Keratinocyte (primary cell): ENCODE measurements at regions not wholly inside any gene's neighbourhood (a gene's known extent, or its start where the extent isn't known, plus 50 kb on each side); places are given as distances from the start of the nearest gene placed in this dataset.

Experiments used
- DNase-seq: peaks from one replicate; pipeline ENCODE4 v3.0.0-alpha.2; 2011; ENCODE audit warnings: low read depth, missing footprints, low spot score
- FAIRE-seq: peaks from 2 replicates; lab custom pipeline; 2011; peaks lifted over from hg19 to GRCh38; lab: Jason Lieb, UNC
- H2AFZ ChIP-seq: 2 replicates; pipeline ENCODE4 v1.6.0; 2012; ENCODE audit warnings: low read length, control low read depth, inconsistent platforms; ENCODE audit not compliant: control insufficient read depth
- H3K27ac ChIP-seq: 2 replicates; pipeline ENCODE4 v1.5.1; 2011; ENCODE audit warnings: low read length; ENCODE audit not compliant: control insufficient read depth, insufficient read depth
- H3K27me3 ChIP-seq: 3 replicates; pipeline ENCODE4 v1.6.0; 2011; ENCODE audit warnings: low read length; ENCODE audit not compliant: control insufficient read depth, insufficient read depth; ENCODE audit errors: extremely low read depth
- H3K36me3 ChIP-seq, 2 experiments: 2 replicates in 1 of 2; 3 replicates in 1 of 2; pipeline ENCODE4 v1.5.1; 2011; ENCODE audit warnings: low read length in 2 of 2, mild to moderate bottlenecking in 1 of 2; ENCODE audit not compliant: control insufficient read depth in 2 of 2, insufficient read depth in 2 of 2; ENCODE audit errors: extremely low read depth in 1 of 2
- H3K4me1 ChIP-seq: 3 replicates; pipeline ENCODE4 v1.5.1; 2011; ENCODE audit warnings: low read length; ENCODE audit not compliant: control insufficient read depth, insufficient read depth; ENCODE audit errors: extremely low read depth
- H3K4me2 ChIP-seq: 3 replicates; pipeline ENCODE4 v1.6.0; 2011; ENCODE audit warnings: low read depth, low read length; ENCODE audit not compliant: control insufficient read depth, insufficient read depth; ENCODE audit errors: extremely low read depth
- H3K4me3 ChIP-seq, 3 experiments: fragments of 200-600 bp in 1 of 3; sonication (generic) in 1 of 3; 2 replicates in 2 of 3; 3 replicates in 1 of 3; pipeline ENCODE4 v1.5.1; 2011 to 2016; ENCODE audit warnings: low read length in 3 of 3, mild to moderate bottlenecking in 3 of 3, control low read depth in 2 of 3, inconsistent platforms in 1 of 3, low read depth in 1 of 3, mixed read lengths in 1 of 3, mixed run types in 1 of 3, moderate library complexity in 1 of 3; ENCODE audit not compliant: control insufficient read depth in 2 of 3, insufficient read depth in 2 of 3; ENCODE audit errors: extremely low read depth in 1 of 3
- H3K79me2 ChIP-seq: 2 replicates; pipeline ENCODE4 v1.6.0; 2012; ENCODE audit warnings: low read length; ENCODE audit not compliant: control insufficient read depth, insufficient read depth
- H3K9ac ChIP-seq: 3 replicates; pipeline ENCODE4 v1.6.0; 2011; ENCODE audit warnings: low read length; ENCODE audit not compliant: control insufficient read depth, insufficient read depth; ENCODE audit errors: extremely low read depth
- H3K9me1 ChIP-seq: 3 replicates; pipeline ENCODE4 v1.6.0; 2011; ENCODE audit warnings: low read length; ENCODE audit not compliant: control insufficient read depth, insufficient read depth; ENCODE audit errors: extremely low read depth
- H3K9me3 ChIP-seq: 2 replicates; pipeline ENCODE4 v1.5.1; 2012; ENCODE audit warnings: low read depth, low read length; ENCODE audit not compliant: control insufficient read depth
- H4K20me1 ChIP-seq: 3 replicates; pipeline ENCODE4 v1.6.0; 2011; ENCODE audit warnings: low read length; ENCODE audit not compliant: control insufficient read depth, insufficient read depth; ENCODE audit errors: extremely low read depth
- CTCF ChIP-seq, 3 experiments: IDR thresholded peaks in 1 of 3; conservative IDR thresholded peaks in 1 of 3; optimal IDR thresholded peaks in 1 of 3; 2 replicates in 2 of 3; 3 replicates in 1 of 3; pipeline versions ENCODE3 to v1.5.1; 2011; ENCODE audit warnings: low read length in 3 of 3, mild to moderate bottlenecking in 3 of 3, moderate library complexity in 2 of 3, control low read depth in 1 of 3, inconsistent platforms in 1 of 3; ENCODE audit not compliant: insufficient read depth in 2 of 3; ENCODE audit errors: extremely low read depth in 1 of 3
- EZH2 ChIP-seq: IDR thresholded peaks from one replicate; pipeline ENCODE4 v1.6.1; 2012; ENCODE audit warnings: inconsistent platforms, mild to moderate bottlenecking, low read length, moderate library complexity
- dilution Hi-C: fragments of 300-500 bp; cut with MboI; formaldehyde crosslinking; loops from one replicate; pipeline ENCODE4 v1.7.0; 2020; ENCODE audit warnings: low sequenced_read_pairs; ENCODE audit not compliant: extremely low pct_ligation_motif_present

- TF ChIP-seq EZH2 (no peak), CTCF (optimal IDR thresholded peaks at IDR 0.05 in 1 of 3, IDR thresholded peaks at IDR 0.05 in 1 of 3, conservative IDR thresholded peaks at IDR 0.05 in 1 of 3; ENCODE audit: extremely low read depth in 1 of 3, insufficient read depth in 2 of 3, low read length in 3 of 3) (no peak)
- dilution Hi-C loops: no loop called here
- Histone ChIP-seq H3K27ac (no peak overlapping the region), H3K27me3 (peaks cover 20% of the 10 kb centered on the region), H3K9me1 (no peaks in the 10 kb centered on the region), H3K36me3 (no peaks in the 10 kb centered on the region), H3K4me1 (no peaks in the 10 kb centered on the region), H4K20me1 (peaks cover 2% of the 10 kb centered on the region), H2AFZ (no peak overlapping the region), H3K9ac (no peak overlapping the region), H3K4me2 (no peak overlapping the region), H3K9me3 (no peaks in the 10 kb centered on the region), H3K79me2 (no peaks in the 10 kb centered on the region), H3K4me3 (no peak overlapping the region)
- no peak for DNase-seq
- FAIRE-seq: no peak
These were observed 70.4 kb upstream of the BLCAP start for GRCh38 chr20:37598100-37598543.

DNA sequence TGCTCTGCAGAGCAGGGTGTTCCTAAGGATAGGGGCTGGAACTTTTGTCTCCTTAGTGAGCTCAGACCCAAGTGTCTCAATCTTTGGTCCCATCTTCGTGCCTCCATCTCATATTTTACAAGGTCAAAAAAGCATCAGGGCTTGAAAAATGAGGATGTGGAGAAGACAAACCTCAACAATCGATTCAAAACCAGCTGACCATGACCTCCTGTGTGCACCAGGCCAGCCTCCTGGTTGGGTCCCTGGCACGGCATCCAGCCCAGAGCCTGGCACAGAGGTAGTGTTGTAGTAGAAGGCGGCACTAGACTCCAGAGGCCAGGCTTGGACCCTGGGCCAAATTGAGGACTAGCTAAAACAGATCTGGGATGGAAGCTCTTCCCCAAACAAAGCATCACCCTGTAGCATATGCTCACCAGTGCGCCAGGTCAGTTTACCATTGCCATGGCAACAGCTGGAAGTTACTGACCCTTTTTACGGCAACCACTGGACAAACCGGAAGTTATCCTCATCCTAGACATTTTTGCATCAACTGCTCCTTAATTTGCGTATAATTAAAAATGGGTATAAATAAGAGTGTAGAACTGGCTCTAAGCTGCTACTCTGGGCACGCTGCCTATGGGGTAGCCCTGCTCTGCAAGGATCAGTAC, 69.3 kb upstream of the BLCAP start:
- H3K27ac ChIP-seq: no peak overlapping the region
- no peaks in the 10 kb centered on the region for H3K79me2 ChIP-seq
- H3K4me2 ChIP-seq: no peak overlapping the region
- no peaks in the 10 kb centered on the region for H3K9me1 ChIP-seq
- peaks cover 4% of the 10 kb centered on the region for H4K20me1 ChIP-seq
- no peak overlapping the region for H2AFZ ChIP-seq
- no peak for DNase-seq
- H3K4me3 ChIP-seq: no peak overlapping the region
- dilution Hi-C loops: no loop called here
- no peak for FAIRE-seq
- H3K27me3 ChIP-seq: peaks cover 23% of the 10 kb centered on the region
- H3K9me3 ChIP-seq: no peaks in the 10 kb centered on the region
- TF ChIP-seq EZH2 (no peak), CTCF (optimal IDR thresholded peaks at IDR 0.05 in 1 of 3, IDR thresholded peaks at IDR 0.05 in 1 of 3, conservative IDR thresholded peaks at IDR 0.05 in 1 of 3; ENCODE audit: extremely low read depth in 1 of 3, insufficient read depth in 2 of 3, low read length in 3 of 3) (no peak)
- H3K9ac ChIP-seq: no peak overlapping the region
- no peaks in the 10 kb centered on the region for H3K4me1 ChIP-seq
- H3K36me3 ChIP-seq: no peaks in the 10 kb centered on the region
